Dermis blood vessel endothelial cell (primary cell): ENCODE measurements at regions not wholly inside any gene's neighbourhood (a gene's known extent, or its start where the extent isn't known, plus 50 kb on each side); places are given as distances from the start of the nearest gene placed in this dataset.
"Not testable (repeated sequence)": the region's sequence is repeated elsewhere in the genome, so short reads cannot be mapped to it uniquely, and the experiment has no call there.

Source experiments
- DNase-seq: peaks from one replicate; pipeline ENCODE4 v3.0.0; 2010

GRCh38 chr1:9442278-9442846 lies 96.9 kb upstream of the SLC25A33 start:
- no peak for DNase-seq

GRCh38 chr1:9442986-9443385 lies 96.3 kb upstream of the SLC25A33 start:
- no peak for DNase-seq

- no peak for DNase-seq
Observed at GRCh38 chr1:9443913-9444445, 95.3 kb upstream of the SLC25A33 start.

GRCh38 chr1:9444532-9444931 lies 94.7 kb upstream of the SLC25A33 start:
- DNase-seq: no peak

DNA sequence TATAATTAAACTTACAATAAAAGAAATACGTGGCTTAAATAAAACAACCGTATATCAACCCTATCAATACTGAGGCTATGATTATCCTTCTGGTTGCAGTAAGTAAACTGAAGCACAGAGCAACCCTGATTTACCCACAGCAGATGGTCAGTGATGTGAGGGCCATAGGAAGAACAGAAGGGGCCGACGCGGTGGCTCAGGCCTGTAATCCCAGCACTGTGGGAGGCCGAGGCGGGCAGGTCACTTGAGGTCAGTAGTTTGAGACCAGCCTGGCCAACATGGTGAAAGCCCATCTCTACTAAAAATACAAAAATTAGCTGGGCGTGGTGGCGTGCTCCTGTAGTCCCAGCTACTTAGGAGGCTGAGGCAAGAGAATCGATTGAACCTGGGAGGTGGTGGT lies 94.2 kb upstream of the SLC25A33 start:
- not testable (repeated sequence) for DNase-seq

DNA sequence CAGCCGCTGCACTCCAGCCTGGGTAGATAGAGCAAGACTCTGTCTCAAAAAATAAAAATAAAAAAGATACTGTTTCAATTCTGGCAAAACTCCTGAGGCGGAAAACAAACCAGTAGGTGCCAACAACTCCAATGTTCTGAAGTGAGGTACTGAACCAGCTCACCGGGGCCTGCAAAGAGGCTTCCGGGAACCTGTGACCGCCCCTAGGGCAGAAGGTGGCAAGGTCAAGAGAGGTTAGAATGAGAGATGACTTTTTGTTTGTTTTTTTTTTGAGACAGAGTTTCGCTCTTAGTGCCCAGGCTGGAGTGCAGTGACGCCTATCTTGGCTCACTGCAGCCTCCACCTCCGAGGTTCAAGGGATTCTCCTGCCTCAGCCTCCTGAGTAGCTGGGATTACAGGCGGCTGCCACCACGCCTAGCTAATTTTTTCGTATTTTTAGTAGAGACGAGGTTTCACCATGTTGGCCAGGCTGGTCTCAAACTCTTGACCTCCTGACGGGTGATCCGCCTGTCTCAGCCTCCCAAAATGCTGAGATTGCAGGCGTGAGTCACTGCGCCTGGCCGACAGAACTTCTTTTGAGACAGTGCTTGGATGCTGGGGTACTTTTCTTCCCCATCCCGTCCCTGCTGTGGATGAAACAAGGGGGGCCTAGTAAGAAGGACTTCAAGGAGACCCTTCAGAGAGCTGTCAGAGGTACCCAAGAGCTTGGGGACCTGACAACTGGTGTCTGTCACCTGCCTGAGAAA lies 91.9 kb upstream of the SLC25A33 start:
- no peak for DNase-seq

DNA sequence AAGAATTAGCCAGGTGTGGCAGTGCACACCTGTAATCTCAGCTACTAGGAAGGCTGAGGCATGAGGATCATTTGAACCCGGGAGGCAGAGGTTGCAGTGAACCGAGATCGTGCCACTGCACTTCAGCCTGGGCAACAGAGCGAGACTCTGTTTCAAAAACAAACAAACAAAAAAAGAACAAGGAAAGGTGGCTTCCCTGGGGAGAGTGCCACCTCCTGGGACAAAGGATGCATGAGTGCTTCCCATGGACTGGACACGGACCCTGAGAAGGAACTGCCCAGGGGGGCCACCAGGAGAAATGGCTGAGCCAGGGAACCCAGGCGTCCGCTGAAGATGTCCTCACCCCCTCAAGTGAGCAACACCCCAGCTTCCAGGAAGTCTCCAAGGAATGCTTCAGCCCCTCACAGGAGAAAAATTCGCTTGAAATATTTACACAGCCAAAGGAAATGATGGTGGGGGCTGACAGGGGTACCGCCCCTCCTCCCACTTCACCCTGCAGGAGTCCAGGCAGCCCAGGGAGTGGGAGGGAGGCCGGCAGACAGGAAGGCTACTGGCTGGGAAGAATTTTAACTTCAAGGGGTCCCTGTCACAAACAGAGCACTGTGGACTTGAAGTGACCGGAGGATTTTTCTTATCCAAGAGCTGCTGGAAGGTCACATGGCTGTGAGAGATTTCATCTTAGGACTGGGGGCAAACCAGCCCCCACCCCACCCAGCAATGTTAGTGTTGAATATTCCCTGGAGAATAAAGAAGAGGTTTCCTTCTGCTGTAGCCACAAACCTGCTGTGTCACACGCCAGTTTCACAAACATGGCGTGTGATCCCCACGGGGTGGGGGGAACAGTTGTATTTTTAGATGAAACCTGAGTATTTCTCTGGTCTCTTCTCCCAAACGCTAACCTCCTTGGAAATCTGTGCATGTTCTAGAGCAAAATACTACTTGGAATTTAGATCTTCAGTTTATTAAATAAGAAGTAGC lies 90.8 kb upstream of the SLC25A33 start:
- no peak for DNase-seq

DNA sequence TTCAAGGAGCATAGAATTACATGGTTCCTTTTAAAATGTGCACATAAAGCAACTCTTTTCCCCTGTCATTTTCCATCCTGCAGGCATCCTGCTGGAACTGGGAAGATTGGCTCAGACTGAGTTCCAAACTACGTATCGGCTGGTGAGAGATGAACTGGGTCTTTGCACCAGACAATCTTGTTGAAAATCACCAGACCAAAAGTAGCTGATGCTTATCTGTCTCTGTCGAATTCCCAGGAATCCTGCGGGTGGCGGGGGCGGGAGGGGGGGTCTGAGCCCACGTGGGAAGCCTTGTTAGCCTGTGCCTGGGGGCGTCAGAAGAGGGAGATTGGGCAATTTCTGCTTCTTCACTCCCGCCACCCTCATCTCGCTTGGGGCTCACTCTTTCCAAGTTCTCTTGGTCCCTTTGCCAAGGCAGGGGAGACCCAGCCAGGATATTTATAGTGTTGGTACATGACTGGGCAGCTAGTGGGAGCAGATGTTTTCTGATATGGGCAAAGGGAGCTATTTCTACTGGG lies 90.1 kb upstream of the SLC25A33 start:
- DNase-seq: no peak

GRCh38 chr1:9449976-9450696 lies 89.1 kb upstream of the SLC25A33 start:
- DNase-seq: no peak

DNA sequence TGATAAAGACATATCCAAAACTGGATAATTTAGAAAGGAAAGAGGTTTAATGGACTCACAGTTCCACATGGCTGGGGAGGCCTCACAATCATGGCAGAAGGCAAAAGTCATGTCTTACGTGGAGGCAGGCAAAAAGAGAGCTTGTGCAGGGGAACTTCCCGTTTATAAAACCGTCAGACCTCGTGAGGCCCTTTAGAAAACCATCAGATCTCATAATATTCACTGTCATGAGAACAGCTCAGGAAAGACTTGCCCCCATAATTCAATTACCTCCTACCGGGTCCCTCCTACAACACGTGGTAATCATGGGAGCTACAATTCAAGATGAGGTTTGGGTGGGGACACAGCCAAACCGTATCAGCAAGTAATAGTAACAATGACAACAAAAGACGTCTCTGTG lies 88.2 kb upstream of the SLC25A33 start:
- no peak for DNase-seq

GRCh38 chr1:9452516-9453140 lies 86.6 kb upstream of the SLC25A33 start:
- DNase-seq: no peak

DNA sequence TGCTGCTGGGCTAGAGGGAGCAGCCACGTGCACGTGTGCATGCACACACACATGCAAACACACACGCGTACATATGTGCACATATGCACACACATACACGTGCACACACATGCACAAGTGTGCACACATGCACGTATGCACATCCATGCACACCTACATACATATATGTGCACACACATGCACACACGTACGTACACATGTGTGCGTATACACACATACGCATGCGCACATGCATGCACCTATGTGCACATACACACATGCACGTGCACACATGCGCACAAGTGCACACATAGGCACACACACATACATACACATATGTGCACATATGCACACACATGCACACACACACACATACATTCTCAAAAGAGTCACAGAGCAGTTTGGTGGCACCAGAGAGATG lies 85.9 kb upstream of the SLC25A33 start:
- DNase-seq: no peak

GRCh38 chr1:9453779-9454418 lies 85.4 kb upstream of the SLC25A33 start:
- no peak for DNase-seq

- no peak for DNase-seq
Observed at GRCh38 chr1:9454494-9455066, 84.7 kb upstream of the SLC25A33 start.

- DNase-seq: peak; percentile 87
Observed at GRCh38 chr1:9455487-9456234, 83.6 kb upstream of the SLC25A33 start.

GRCh38 chr1:9456833-9457232 lies 82.4 kb upstream of the SLC25A33 start:
- no peak for DNase-seq

DNA sequence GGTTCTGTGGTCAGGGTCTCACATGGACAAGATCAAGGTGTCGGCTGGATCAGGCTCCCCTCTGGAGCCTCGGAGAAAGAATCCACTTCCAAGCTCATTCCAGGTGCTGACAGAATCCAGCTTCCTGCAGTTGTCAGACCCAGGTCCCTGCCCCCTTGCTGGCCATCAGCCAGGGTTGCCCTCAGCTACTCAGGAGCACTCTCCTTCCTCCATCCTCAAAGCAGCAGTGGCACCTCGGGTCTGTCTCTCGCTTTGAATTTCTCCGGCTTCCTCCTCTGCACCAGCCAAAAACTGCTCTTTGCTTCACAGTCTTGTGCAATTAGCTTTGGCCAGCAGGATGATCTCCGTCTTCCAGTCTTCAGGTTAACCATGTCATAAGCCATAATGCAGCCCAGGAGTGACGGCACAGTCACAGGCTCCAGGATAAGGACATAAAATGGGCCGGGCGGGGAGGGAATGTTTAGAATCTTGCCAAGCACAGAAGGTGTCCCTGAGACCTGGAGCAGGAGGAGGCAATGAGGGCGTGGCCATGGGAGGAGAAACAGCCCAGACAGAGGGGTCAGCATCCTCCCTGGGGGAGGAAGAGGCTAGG lies 79.4 kb upstream of the SLC25A33 start:
- no peak for DNase-seq

GRCh38 chr1:9465640-9466039 lies 73.6 kb upstream of the SLC25A33 start:
- DNase-seq: peak; percentile 53
